22Rv1 (cell line): ENCODE measurements at regions not wholly inside any gene's neighbourhood (a gene's known extent, or its start where the extent isn't known, plus 50 kb on each side); places are given as distances from the start of the nearest gene placed in this dataset.

ENCODE experiments used
- CTCF ChIP-seq: fragments of 450-650 bp; IDR thresholded peaks from 2 replicates; pipeline ENCODE4 v1.5.1; 2017; ENCODE audit warnings: mild to moderate bottlenecking
- ZFX ChIP-seq: fragments of 450-650 bp; IDR thresholded peaks from 2 replicates; pipeline ENCODE4 v1.6.1; 2017; ENCODE audit warnings: antibody characterized with exemption, borderline replicate concordance

DNA sequence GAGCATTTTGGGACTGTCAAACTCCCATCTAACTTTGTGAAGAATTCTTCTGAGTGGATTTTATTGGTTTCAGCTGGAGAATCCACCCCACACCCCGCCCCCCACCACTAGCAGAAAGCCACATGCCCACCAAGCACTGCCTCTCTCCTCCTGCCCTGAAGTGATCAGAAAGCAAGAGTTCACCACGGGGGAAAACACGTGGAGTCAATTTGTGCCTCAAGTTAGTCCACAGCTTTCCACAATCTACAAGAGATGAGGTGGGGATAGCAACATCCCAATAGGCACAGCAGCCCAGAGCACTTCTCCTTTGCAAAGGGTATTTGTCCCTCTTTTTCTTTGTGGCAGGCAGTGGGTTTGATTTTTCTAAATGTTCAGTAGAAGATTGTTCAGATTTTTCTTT is 177.3 kb upstream of the NT5E start:
- TF ChIP-seq CTCF (no peak), ZFX (no peak)
